SJCRH30 (cell line): ENCODE measurements at regions not wholly inside any gene's neighbourhood (a gene's known extent, or its start where the extent isn't known, plus 50 kb on each side); places are given as distances from the start of the nearest gene placed in this dataset.
A peak's percentile ranks its signal among the peaks of the same experiment; 100 is the strongest.

Experiments
- DNase-seq, 2 experiments: peaks; one replicate each; pipeline ENCODE4 v3.0.0-alpha.2; 2015 to 2020
- H3K27ac ChIP-seq: fragments of 250-450 bp; sonication (Bioruptor Pico); 2 replicates; pipeline ENCODE4 v1.5.1; 2020; ENCODE audit warnings: mild to moderate bottlenecking, moderate library complexity
- H3K27me3 ChIP-seq: fragments of 250-450 bp; sonication (Bioruptor Pico); 2 replicates; pipeline ENCODE4 v1.5.1; 2020; ENCODE audit warnings: mild to moderate bottlenecking, moderate library complexity
- H3K36me3 ChIP-seq: fragments of 250-450 bp; sonication (Bioruptor Pico); 2 replicates; pipeline ENCODE4 v1.5.1; 2020; ENCODE audit warnings: mild to moderate bottlenecking, moderate library complexity
- H3K4me1 ChIP-seq: fragments of 250-450 bp; sonication (Bioruptor Pico); 2 replicates; pipeline ENCODE4 v1.5.1; 2020; ENCODE audit warnings: mild to moderate bottlenecking, moderate library complexity
- H3K4me3 ChIP-seq: fragments of 250-450 bp; sonication (Bioruptor Pico); 2 replicates; pipeline ENCODE4 v1.5.1; 2020; ENCODE audit warnings: mild to moderate bottlenecking, moderate library complexity
- H3K9me3 ChIP-seq: fragments of 250-450 bp; sonication (Bioruptor Pico); replicated peaks from 2 replicates; pipeline ENCODE4 v1.5.1; 2020; ENCODE audit warnings: mild to moderate bottlenecking, moderate library complexity

GRCh38 chr15:81633889-81634288 is 259.9 kb upstream of the TMC3 start:
- DNase-seq = no peak
- 0 out of 2 replicates have a peak, but pooled peaks cover under 1% of the 10 kb centered on the region for H3K4me1 ChIP-seq
- H3K9me3 ChIP-seq = no peaks in the 10 kb centered on the region; the same call in none of the 2 replicates

GRCh38 chr15:81625896-81626295 is 251.9 kb upstream of the TMC3 start:
- no peak for DNase-seq
- Histone ChIP-seq H3K27me3 (no peaks in the 10 kb centered on the region), H3K27ac (no peak overlapping the region), H3K9me3 (no peaks in the 10 kb centered on the region; the same call in 1 of the 2 replicates), H3K36me3 (no peaks in the 10 kb centered on the region), H3K4me1 (no peaks in the 10 kb centered on the region), H3K4me3 (no peak overlapping the region)

More at GRCh38 chr15:81633889-81634288, 259.9 kb upstream of the TMC3 start:
- no peaks in the 10 kb centered on the region for H3K36me3 ChIP-seq
- H3K27ac ChIP-seq = no peak overlapping the region
- no peaks in the 10 kb centered on the region for H3K27me3 ChIP-seq
- H3K4me3 ChIP-seq = no peak overlapping the region

- no peak for DNase-seq
- no peak overlapping the region for H3K27ac ChIP-seq
- no peaks in the 10 kb centered on the region for H3K36me3 ChIP-seq
- H3K4me3 ChIP-seq = no peak overlapping the region
- no peaks in the 10 kb centered on the region for H3K27me3 ChIP-seq
- H3K4me1 ChIP-seq = no peaks in the 10 kb centered on the region
- no peaks in the 10 kb centered on the region for H3K9me3 ChIP-seq
Observed at GRCh38 chr15:81619002-81619401, 245.0 kb upstream of the TMC3 start.

GRCh38 chr15:81612631-81613030 is 238.6 kb upstream of the TMC3 start:
- H3K27ac ChIP-seq = peak overlapping the region; percentile 6; the same call in 1 of the 2 replicates
- H3K9me3 ChIP-seq = no peaks in the 10 kb centered on the region
- no peaks in the 10 kb centered on the region for H3K27me3 ChIP-seq
- DNase-seq = peak; percentile 67 to 81
- H3K4me3 ChIP-seq = no peak overlapping the region; the same call in 1 of the 2 replicates
- no peaks in the 10 kb centered on the region for H3K36me3 ChIP-seq
- H3K4me1 ChIP-seq = no peaks in the 10 kb centered on the region; the same call in 1 of the 2 replicates

- no peaks in the 10 kb centered on the region; the same call in 1 of the 2 replicates for H3K4me1 ChIP-seq
- H3K9me3 ChIP-seq = no peaks in the 10 kb centered on the region
- DNase-seq = no peak
- H3K27ac ChIP-seq = no peak overlapping the region
- H3K4me3 ChIP-seq = no peak overlapping the region
- no peaks in the 10 kb centered on the region for H3K27me3 ChIP-seq
- no peaks in the 10 kb centered on the region for H3K36me3 ChIP-seq
Observed at GRCh38 chr15:81611679-81612078, 237.7 kb upstream of the TMC3 start.

- Histone ChIP-seq H3K4me1 (peaks cover 5% of the 10 kb centered on the region; the same call in 1 of the 2 replicates), H3K4me3 (no peak overlapping the region), H3K36me3 (no peaks in the 10 kb centered on the region), H3K27ac (no peak overlapping the region), H3K9me3 (no peaks in the 10 kb centered on the region), H3K27me3 (no peaks in the 10 kb centered on the region)
- DNase-seq = no peak
Observed at GRCh38 chr15:81608309-81608829, 234.4 kb upstream of the TMC3 start.

- H3K4me1 ChIP-seq = peaks cover 5% of the 10 kb centered on the region; the same call in 1 of the 2 replicates
- H3K27ac ChIP-seq = no peak overlapping the region
- DNase-seq = no peak
- no peaks in the 10 kb centered on the region for H3K36me3 ChIP-seq
- peaks cover 15% of the 10 kb centered on the region for H3K9me3 ChIP-seq
- no peaks in the 10 kb centered on the region for H3K27me3 ChIP-seq
- no peak overlapping the region for H3K4me3 ChIP-seq
Observed at GRCh38 chr15:81604713-81605112, 230.7 kb upstream of the TMC3 start.

- H3K9me3 ChIP-seq = peaks cover 4% of the 10 kb centered on the region
Observed at GRCh38 chr15:81596159-81596865, 222.3 kb upstream of the TMC3 start.

GRCh38 chr15:81595752-81596151 is 221.7 kb upstream of the TMC3 start:
- Histone ChIP-seq H3K36me3 (no peaks in the 10 kb centered on the region), H3K4me3 (no peak overlapping the region), H3K9me3 (no peaks in the 10 kb centered on the region; the same call in 1 of the 2 replicates), H3K4me1 (no peaks in the 10 kb centered on the region), H3K27me3 (no peaks in the 10 kb centered on the region), H3K27ac (no peak overlapping the region)
- DNase-seq = no peak

More at GRCh38 chr15:81596159-81596865, 222.3 kb upstream of the TMC3 start:
- DNase-seq = no peak
- no peak overlapping the region for H3K4me3 ChIP-seq
- no peaks in the 10 kb centered on the region for H3K36me3 ChIP-seq
- H3K4me1 ChIP-seq = no peaks in the 10 kb centered on the region
- no peak overlapping the region for H3K27ac ChIP-seq
- no peaks in the 10 kb centered on the region for H3K27me3 ChIP-seq

- Histone ChIP-seq H3K9me3 (0 out of 2 replicates have a peak, but pooled peaks cover 4% of the 10 kb centered on the region), H3K4me3 (no peak overlapping the region), H3K36me3 (no peaks in the 10 kb centered on the region), H3K27me3 (no peaks in the 10 kb centered on the region), H3K27ac (peak overlapping the region; percentile 47), H3K4me1 (peaks cover 11% of the 10 kb centered on the region)
- DNase-seq = no peak
Observed at GRCh38 chr15:81589671-81590070, 215.7 kb upstream of the TMC3 start.

- Histone ChIP-seq H3K9me3 (peaks cover 7% of the 10 kb centered on the region; the same call in 1 of the 2 replicates), H3K27ac (peak overlapping the region; percentile 23; the same call in 1 of the 2 replicates), H3K4me1 (peaks cover 18% of the 10 kb centered on the region), H3K4me3 (no peak overlapping the region), H3K27me3 (no peaks in the 10 kb centered on the region), H3K36me3 (no peaks in the 10 kb centered on the region)
- peak; percentile 70 to 72 for DNase-seq
Observed at GRCh38 chr15:81575436-81576123, 201.6 kb upstream of the TMC3 start.

GRCh38 chr15:81573098-81573746 is 199.2 kb upstream of the TMC3 start:
- Histone ChIP-seq H3K4me1 (peaks cover 18% of the 10 kb centered on the region), H3K9me3 (0 out of 2 replicates have a peak, but pooled peaks cover 4% of the 10 kb centered on the region), H3K4me3 (no peak overlapping the region), H3K36me3 (no peaks in the 10 kb centered on the region), H3K27me3 (no peaks in the 10 kb centered on the region), H3K27ac (no peak overlapping the region)
- peak in 1 of 2 experiments; percentile 16 for DNase-seq

- Histone ChIP-seq H3K27me3 (no peaks in the 10 kb centered on the region), H3K36me3 (no peaks in the 10 kb centered on the region), H3K4me1 (peaks cover 18% of the 10 kb centered on the region), H3K4me3 (no peak overlapping the region), H3K27ac (no peak overlapping the region), H3K9me3 (0 out of 2 replicates have a peak, but pooled peaks cover 4% of the 10 kb centered on the region)
- no peak for DNase-seq
Observed at GRCh38 chr15:81572190-81572589, 198.2 kb upstream of the TMC3 start.

GRCh38 chr15:81569286-81570080 is 195.5 kb upstream of the TMC3 start:
- Histone ChIP-seq H3K36me3 (no peaks in the 10 kb centered on the region), H3K4me3 (no peak overlapping the region), H3K27ac (no peak overlapping the region), H3K27me3 (no peaks in the 10 kb centered on the region), H3K4me1 (no peaks in the 10 kb centered on the region; the same call in 1 of the 2 replicates), H3K9me3 (0 out of 2 replicates have a peak, but pooled peaks cover 4% of the 10 kb centered on the region)
- no peak for DNase-seq
